ENCODE measurements at regions not wholly inside any gene's neighbourhood (a gene's known extent, or its start where the extent isn't known, plus 50 kb on each side); places are given as distances from the start of the nearest gene placed in this dataset.
"Not testable (repeated sequence)": the region's sequence is repeated elsewhere in the genome, so short reads cannot be mapped to it uniquely, and the experiment has no call there.

- not testable (repeated sequence) for TF ChIP-seq POLR2A, SPI1, TAF1 (IDR thresholded peaks at IDR 0.05; ENCODE audit: low read depth, low read length)
These were observed 294.2 kb downstream of the ADGRD1 start for GRCh38 chr12:131247875-131248274.

All from GM12891 (cell line).